IPS-18a (cell line): ENCODE measurements at regions not wholly inside any gene's neighbourhood (a gene's known extent, or its start where the extent isn't known, plus 50 kb on each side); places are given as distances from the start of the nearest gene placed in this dataset.

Experiments
- H3K27ac ChIP-seq: one replicate; pipeline ENCODE4 v1.5.1; 2013; ENCODE audit warnings: low read length
- H3K27me3 ChIP-seq: one replicate; pipeline ENCODE4 v1.6.1; 2013; ENCODE audit warnings: mild to moderate bottlenecking, low read length; ENCODE audit not compliant: control insufficient read depth, insufficient read depth
- H3K36me3 ChIP-seq: one replicate; pipeline ENCODE4 v1.6.1; 2013; ENCODE audit warnings: low read depth, low read length; ENCODE audit not compliant: control insufficient read depth
- H3K4me1 ChIP-seq: one replicate; pipeline ENCODE4 v1.6.1; 2013; ENCODE audit warnings: low read depth, low read length; ENCODE audit not compliant: control insufficient read depth
- H3K4me3 ChIP-seq: one replicate; pipeline ENCODE4 v1.5.1; 2013; ENCODE audit warnings: low read length
- H3K9ac ChIP-seq: one replicate; pipeline ENCODE4 v1.6.1; 2013; ENCODE audit warnings: mild to moderate bottlenecking, low read length, moderate library complexity
- H3K9me3 ChIP-seq: one replicate; pipeline ENCODE4 v1.6.1; 2013; ENCODE audit warnings: low read depth, low read length; ENCODE audit not compliant: control insufficient read depth

DNA sequence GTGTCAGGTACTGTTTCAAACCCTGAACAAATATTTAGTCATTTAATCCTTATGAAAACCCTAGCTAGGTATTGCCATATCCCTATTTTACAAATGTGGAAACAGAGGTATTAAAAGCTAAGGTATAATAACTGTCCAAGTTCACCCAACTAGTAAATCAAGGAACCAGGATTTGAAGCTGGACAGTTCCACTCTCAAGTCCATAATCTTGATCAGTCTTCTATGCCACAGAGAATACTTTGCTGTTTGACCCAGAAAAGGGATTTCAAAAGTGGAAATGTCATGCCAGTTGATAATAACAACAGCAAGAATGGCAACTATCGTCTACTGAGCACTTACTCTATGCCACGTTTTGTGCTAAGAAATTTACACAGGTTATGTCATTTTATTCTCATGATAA, 90.4 kb upstream of the KIT start:
- Histone ChIP-seq H3K27me3 (peaks cover 16% of the 10 kb centered on the region), H3K4me3 (no peak overlapping the region), H3K36me3 (no peaks in the 10 kb centered on the region), H3K4me1 (peaks cover 18% of the 10 kb centered on the region), H3K27ac (no peak overlapping the region), H3K9ac (no peak overlapping the region), H3K9me3 (no peaks in the 10 kb centered on the region)

- H3K4me1 ChIP-seq = peaks cover 18% of the 10 kb centered on the region
- H3K27ac ChIP-seq = no peak overlapping the region
- H3K27me3 ChIP-seq = peaks cover 22% of the 10 kb centered on the region
- H3K9ac ChIP-seq = no peak overlapping the region
- H3K36me3 ChIP-seq = no peaks in the 10 kb centered on the region
- no peaks in the 10 kb centered on the region for H3K9me3 ChIP-seq
- no peak overlapping the region for H3K4me3 ChIP-seq
Measured at GRCh38 chr4:54568184-54568583, 89.6 kb upstream of the KIT start.

- Histone ChIP-seq H3K4me1 (peaks cover 21% of the 10 kb centered on the region), H3K9ac (no peak overlapping the region), H3K9me3 (no peaks in the 10 kb centered on the region), H3K4me3 (no peak overlapping the region), H3K27me3 (peaks cover 34% of the 10 kb centered on the region), H3K36me3 (no peaks in the 10 kb centered on the region), H3K27ac (no peak overlapping the region)
Measured at GRCh38 chr4:54570822-54571221, 86.9 kb upstream of the KIT start.

- Histone ChIP-seq H3K9ac (no peak overlapping the region), H3K4me3 (no peak overlapping the region), H3K4me1 (peaks cover 27% of the 10 kb centered on the region), H3K27me3 (peaks cover 34% of the 10 kb centered on the region), H3K9me3 (no peaks in the 10 kb centered on the region), H3K36me3 (no peaks in the 10 kb centered on the region), H3K27ac (no peak overlapping the region)
Measured at GRCh38 chr4:54571293-54572151, 86.2 kb upstream of the KIT start.

DNA sequence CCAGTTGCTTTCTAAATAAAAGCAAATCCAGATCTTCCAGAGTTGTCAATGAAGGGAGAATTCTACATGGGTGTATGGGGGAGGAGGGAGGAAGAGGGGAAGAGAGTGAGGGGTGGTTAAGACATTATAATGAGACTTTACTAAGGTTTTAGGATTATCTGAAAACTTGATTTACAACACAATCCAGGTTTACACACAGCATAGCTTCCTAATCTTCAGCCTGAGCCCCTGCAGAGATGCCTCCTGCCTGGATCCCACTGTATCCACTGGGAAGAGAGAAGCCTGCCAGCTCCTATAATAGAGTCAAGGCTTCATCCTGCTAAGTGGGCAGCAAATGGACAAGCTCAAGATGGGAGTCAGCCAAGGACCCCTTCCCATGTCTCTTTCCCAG, 85.6 kb upstream of the KIT start:
- no peak overlapping the region for H3K4me3 ChIP-seq
- H3K9ac ChIP-seq = no peak overlapping the region
- no peaks in the 10 kb centered on the region for H3K36me3 ChIP-seq
- H3K27ac ChIP-seq = no peak overlapping the region
- peaks cover 27% of the 10 kb centered on the region for H3K4me1 ChIP-seq
- H3K27me3 ChIP-seq = peaks cover 34% of the 10 kb centered on the region
- H3K9me3 ChIP-seq = no peaks in the 10 kb centered on the region

- Histone ChIP-seq H3K4me3 (no peak overlapping the region), H3K36me3 (no peaks in the 10 kb centered on the region), H3K4me1 (peaks cover 27% of the 10 kb centered on the region), H3K27ac (no peak overlapping the region), H3K27me3 (peaks cover 34% of the 10 kb centered on the region), H3K9me3 (no peaks in the 10 kb centered on the region), H3K9ac (no peak overlapping the region)
Measured at GRCh38 chr4:54574500-54574899, 83.3 kb upstream of the KIT start.

DNA sequence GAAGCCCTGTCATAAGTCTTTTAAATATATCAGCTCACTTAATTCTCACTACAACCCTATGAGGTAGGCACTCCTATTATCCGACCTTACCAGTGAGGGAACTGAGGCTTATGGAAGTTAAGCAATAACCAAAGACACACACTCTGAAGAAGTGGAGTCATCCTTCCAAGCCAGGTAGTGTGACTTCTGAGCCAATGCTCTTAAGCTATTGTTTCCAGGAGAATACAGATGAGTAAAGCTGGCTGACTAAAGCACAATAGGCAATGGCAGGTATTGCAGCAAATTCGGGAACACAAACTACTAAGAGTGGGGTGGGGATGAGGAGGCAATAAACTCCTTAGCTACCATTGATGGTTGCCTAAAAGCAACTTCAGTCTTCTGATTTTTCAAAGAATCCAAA, 81.8 kb upstream of the KIT start:
- H3K9ac ChIP-seq = no peak overlapping the region
- H3K9me3 ChIP-seq = no peaks in the 10 kb centered on the region
- no peak overlapping the region for H3K4me3 ChIP-seq
- H3K4me1 ChIP-seq = peaks cover 23% of the 10 kb centered on the region
- no peaks in the 10 kb centered on the region for H3K36me3 ChIP-seq
- no peak overlapping the region for H3K27ac ChIP-seq
- H3K27me3 ChIP-seq = peaks cover 22% of the 10 kb centered on the region

DNA sequence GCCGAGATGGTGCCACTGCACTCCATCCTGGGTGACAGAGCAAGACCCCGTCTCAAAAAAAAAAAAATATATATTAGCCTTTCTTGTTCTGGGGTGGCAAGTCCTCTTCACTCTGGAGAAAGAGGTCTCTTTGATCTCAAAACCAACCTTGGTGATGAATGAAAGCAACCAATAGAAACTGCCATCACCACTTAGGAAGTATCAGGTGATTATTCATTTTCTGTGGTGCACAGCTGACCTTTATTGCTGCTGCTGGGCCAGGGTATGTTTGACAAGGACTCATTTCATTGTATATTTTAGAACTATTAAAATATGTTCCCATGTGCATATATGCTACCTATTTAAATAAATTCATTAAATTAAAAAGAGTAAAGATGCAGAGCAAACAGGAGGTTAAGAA, 76.0 kb upstream of the KIT start:
- Histone ChIP-seq H3K27ac (no peak overlapping the region), H3K9me3 (no peaks in the 10 kb centered on the region), H3K36me3 (no peaks in the 10 kb centered on the region), H3K4me1 (no peaks in the 10 kb centered on the region), H3K4me3 (no peak overlapping the region), H3K27me3 (no peaks in the 10 kb centered on the region), H3K9ac (no peak overlapping the region)

GRCh38 chr4:54585321-54586000, 72.3 kb upstream of the KIT start:
- Histone ChIP-seq H3K36me3 (no peaks in the 10 kb centered on the region), H3K4me3 (no peak overlapping the region), H3K9me3 (no peaks in the 10 kb centered on the region), H3K27ac (no peak overlapping the region), H3K9ac (no peak overlapping the region), H3K27me3 (no peaks in the 10 kb centered on the region), H3K4me1 (no peaks in the 10 kb centered on the region)

DNA sequence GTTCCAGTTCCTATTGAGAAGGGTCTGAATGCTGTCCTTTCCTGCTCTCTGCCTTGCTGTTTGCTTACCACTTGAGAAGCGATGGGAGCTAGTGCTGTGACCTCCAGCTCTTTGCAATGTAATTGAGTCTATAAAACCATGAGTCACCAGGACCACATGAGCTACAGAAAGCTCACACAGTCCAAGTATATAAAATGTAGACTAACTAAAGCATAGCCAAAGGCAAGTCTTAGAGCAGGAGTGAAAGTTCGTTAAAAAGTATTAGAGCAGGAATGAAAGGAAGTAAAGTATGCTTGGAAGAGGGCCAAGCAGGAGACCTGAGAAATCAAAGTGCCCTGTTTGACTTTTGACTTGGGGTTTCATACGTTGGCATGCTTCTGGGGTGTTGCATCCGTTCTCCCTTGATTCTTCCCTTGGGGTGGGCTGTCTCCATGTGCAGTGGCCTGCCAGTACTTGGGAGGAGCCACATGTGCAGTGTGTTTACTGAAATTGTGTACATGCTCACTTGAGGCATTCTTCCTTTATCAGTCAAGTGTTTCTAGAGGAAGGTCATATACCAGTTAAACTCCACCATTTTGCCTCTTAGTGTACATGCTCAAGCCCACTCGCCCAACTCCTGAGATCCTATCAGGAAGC, 71.3 kb upstream of the KIT start:
- H3K27ac ChIP-seq = no peak overlapping the region

DNA sequence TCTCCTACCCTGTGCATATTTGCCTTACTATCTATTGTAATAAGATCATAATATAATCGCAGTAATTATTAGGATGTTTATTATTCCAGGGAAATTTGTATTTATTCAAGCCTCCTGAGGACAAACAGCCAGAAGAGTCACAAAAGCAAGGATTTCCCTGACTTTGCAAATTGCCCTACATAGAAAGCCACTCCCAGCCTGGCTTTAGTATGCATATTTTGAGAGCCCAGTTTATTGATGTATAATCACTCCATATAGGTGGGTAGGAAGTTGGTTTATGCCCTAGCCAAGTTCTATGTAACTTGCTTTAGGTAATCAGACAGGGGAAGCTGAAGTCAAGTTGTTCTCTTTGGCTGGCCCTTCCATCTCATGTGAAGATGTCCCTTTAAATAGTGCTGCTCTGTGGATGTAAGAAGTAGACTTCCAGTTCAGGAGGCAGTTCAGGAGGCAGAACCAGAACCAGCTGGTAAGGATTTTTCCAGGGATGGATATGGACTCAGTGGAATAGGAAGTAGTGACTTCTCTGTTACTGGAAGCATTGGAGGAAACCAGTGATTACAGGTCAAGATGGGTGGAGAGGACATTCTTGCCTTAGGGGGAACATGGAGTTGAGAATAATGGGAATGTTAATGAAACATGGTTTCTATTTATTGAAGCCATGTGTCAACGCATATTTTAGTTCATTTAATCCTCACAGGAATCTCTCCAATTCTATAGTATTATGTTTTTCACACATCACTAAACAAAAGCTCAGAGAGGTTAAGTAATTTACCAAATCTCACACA, 70.5 kb upstream of the KIT start:
- Histone ChIP-seq H3K9me3 (no peaks in the 10 kb centered on the region), H3K36me3 (no peaks in the 10 kb centered on the region), H3K9ac (no peak overlapping the region), H3K4me1 (no peaks in the 10 kb centered on the region), H3K27ac (no peak overlapping the region), H3K27me3 (no peaks in the 10 kb centered on the region), H3K4me3 (no peak overlapping the region)

More for the DNA sequence above, 71.3 kb upstream of the KIT start:
- Histone ChIP-seq H3K4me1 (no peaks in the 10 kb centered on the region), H3K9me3 (no peaks in the 10 kb centered on the region), H3K9ac (no peak overlapping the region), H3K27me3 (no peaks in the 10 kb centered on the region), H3K36me3 (no peaks in the 10 kb centered on the region), H3K4me3 (no peak overlapping the region)
